ENCODE measurements at regions not wholly inside any gene's neighbourhood (a gene's known extent, or its start where the extent isn't known, plus 50 kb on each side); places are given as distances from the start of the nearest gene placed in this dataset.
"Not testable (repeated sequence)": the region's sequence is repeated elsewhere in the genome, so short reads cannot be mapped to it uniquely, and the experiment has no call there.

DNA sequence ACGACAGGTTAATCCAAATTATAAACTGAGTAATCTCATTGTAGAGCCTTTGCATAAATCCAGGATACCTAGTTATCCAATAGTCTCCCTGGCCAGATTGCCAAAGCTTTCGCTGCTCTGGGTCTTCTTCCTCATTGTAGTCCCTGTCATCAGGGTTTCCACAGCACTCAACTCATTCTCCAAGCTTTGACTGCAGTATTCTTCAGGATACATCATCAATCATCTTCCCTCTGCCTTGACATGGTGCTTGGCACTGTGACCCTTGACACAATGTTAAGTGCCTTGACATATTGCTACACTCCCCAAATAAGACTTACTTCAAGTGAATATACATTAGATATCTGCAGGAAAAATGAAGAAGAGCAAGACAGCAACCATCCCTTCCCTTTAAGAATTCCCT is 60.1 kb upstream of the RESF1 start:
- DNase-seq (no peak), ATAC-seq (no peak)
- no peaks in the 10 kb centered on the region for H3K79me2 ChIP-seq (ENCODE audit: low read length)
- H4K20me1 ChIP-seq (ENCODE audit: low read length), result no peaks in the 10 kb centered on the region
- ChIA-PET POLR2A (ENCODE audit: unreplicated experiment) (no interaction called here), CTCF (no interaction called here)
- intact Hi-C loops (cut with micrococcal nuclease), result no loop called here
- H3K9me2 ChIP-seq (replicated peaks; ENCODE audit: low read length), result no peaks in the 10 kb centered on the region
- no peak overlapping the region for H2AFZ ChIP-seq (ENCODE audit: low read length)
- H3K9me3 ChIP-seq (ENCODE audit: low read length), result no peaks in the 10 kb centered on the region
- no peak overlapping the region for H3K4me3 ChIP-seq (ENCODE audit: low read length)
- TF ChIP-seq EZH2 (IDR thresholded peaks at IDR 0.05; ENCODE audit: low read length, unreplicated experiment), result no peak
- TF ChIP-seq EZH2phosphoT487 (IDR thresholded peaks at IDR 0.05; ENCODE audit: borderline replicate concordance, low read length), result no peak
- TF ChIP-seq, protein P1, sequence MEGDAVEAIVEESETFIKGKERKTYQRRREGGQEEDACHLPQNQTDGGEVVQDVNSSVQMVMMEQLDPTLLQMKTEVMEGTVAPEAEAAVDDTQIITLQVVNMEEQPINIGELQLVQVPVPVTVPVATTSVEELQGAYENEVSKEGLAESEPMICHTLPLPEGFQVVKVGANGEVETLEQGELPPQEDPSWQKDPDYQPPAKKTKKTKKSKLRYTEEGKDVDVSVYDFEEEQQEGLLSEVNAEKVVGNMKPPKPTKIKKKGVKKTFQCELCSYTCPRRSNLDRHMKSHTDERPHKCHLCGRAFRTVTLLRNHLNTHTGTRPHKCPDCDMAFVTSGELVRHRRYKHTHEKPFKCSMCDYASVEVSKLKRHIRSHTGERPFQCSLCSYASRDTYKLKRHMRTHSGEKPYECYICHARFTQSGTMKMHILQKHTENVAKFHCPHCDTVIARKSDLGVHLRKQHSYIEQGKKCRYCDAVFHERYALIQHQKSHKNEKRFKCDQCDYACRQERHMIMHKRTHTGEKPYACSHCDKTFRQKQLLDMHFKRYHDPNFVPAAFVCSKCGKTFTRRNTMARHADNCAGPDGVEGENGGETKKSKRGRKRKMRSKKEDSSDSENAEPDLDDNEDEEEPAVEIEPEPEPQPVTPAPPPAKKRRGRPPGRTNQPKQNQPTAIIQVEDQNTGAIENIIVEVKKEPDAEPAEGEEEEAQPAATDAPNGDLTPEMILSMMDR (conservative IDR thresholded peaks at IDR 0.05; ENCODE audit: low read depth, low read length), result no peak
- no peak overlapping the region for H3K4me2 ChIP-seq (ENCODE audit: low read length)
- no peaks in the 10 kb centered on the region for H3F3A ChIP-seq (ENCODE audit: low read length, unreplicated experiment)
- H3K27ac ChIP-seq (ENCODE audit: low read length), result no peak overlapping the region
- no peak overlapping the region for H3K9ac ChIP-seq (ENCODE audit: low read length)
- H3K4me1 ChIP-seq (ENCODE audit: insufficient read depth, low read length), result no peaks in the 10 kb centered on the region
- no TSS peak for BruUV-seq (replicated peaks)
- no peaks in the 10 kb centered on the region for H3K27me3 ChIP-seq (ENCODE audit: low read length)
- H3K36me3 ChIP-seq (ENCODE audit: low read depth, low read length), result no peaks in the 10 kb centered on the region

DNA sequence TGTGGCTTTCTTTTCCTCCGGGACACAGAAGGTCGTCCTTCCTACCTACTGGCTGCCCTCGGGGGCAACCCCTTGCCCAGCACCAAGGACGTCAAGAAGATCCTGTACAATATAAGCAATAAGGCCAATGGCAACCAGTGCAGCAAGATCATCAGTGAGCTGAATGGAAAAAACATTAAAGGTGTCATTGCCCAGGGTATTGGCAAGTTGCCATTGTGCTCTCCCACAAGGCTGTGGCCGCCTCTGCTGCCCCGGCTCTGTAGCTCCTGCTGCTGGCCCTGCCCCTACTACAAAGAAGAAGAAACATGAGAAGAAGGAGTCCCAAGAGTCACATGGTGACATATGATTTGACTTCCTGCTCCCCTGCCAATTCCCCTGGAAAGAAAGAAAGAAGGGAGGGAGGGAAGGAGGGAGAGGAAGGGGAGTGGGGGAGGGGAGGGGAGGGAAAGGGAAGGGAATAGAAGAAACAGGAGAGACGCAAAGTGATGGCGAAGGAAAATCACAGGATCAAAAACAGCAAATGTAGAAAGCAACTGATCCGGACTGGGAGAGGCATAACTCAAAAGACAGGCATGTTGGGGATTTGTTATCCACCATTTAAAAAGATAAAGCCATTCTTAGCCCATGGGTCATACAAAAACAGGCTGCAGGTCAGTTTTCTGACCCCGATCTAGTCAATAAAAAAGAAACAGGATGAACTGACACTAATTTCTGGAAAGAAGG is 61.3 kb upstream of the RESF1 start:
- Histone ChIP-seq H3K79me2 (ENCODE audit: low read length) (no peaks in the 10 kb centered on the region), H3F3A (ENCODE audit: low read length, unreplicated experiment) (no peaks in the 10 kb centered on the region), H3K9me3 (ENCODE audit: low read length) (no peaks in the 10 kb centered on the region), H3K27me3 (ENCODE audit: low read length) (no peaks in the 10 kb centered on the region), H3K9ac (ENCODE audit: low read length) (no peak overlapping the region), H3K9me2 (replicated peaks; ENCODE audit: low read length) (no peaks in the 10 kb centered on the region), H3K36me3 (ENCODE audit: low read depth, low read length) (no peaks in the 10 kb centered on the region), H3K4me3 (ENCODE audit: low read length) (no peak overlapping the region), H3K4me1 (ENCODE audit: insufficient read depth, low read length) (no peaks in the 10 kb centered on the region), H4K20me1 (ENCODE audit: low read length) (no peaks in the 10 kb centered on the region), H3K27ac (ENCODE audit: low read length) (no peak overlapping the region), H2AFZ (ENCODE audit: low read length) (no peak overlapping the region), H3K4me2 (ENCODE audit: low read length) (no peak overlapping the region)
- ChIA-PET CTCF (interaction anchor here (0.7 kb wide), 1 partner anchor 169 kb away, joined by 4 read pairs; the partner anchor contains the start of gene AMN1), POLR2A (ENCODE audit: unreplicated experiment) (no interaction called here)
- DNase-seq (no peak), ATAC-seq (no peak)
- BruUV-seq (replicated peaks), result no TSS peak
- TF ChIP-seq, protein P1 (conservative IDR thresholded peaks at IDR 0.05; ENCODE audit: low read depth, low read length), result no peak
- TF ChIP-seq EZH2 (IDR thresholded peaks at IDR 0.05; ENCODE audit: low read length, unreplicated experiment) (no peak), EZH2phosphoT487 (IDR thresholded peaks at IDR 0.05; ENCODE audit: borderline replicate concordance, low read length) (no peak)
- intact Hi-C loops (cut with micrococcal nuclease), result no loop called here

DNA sequence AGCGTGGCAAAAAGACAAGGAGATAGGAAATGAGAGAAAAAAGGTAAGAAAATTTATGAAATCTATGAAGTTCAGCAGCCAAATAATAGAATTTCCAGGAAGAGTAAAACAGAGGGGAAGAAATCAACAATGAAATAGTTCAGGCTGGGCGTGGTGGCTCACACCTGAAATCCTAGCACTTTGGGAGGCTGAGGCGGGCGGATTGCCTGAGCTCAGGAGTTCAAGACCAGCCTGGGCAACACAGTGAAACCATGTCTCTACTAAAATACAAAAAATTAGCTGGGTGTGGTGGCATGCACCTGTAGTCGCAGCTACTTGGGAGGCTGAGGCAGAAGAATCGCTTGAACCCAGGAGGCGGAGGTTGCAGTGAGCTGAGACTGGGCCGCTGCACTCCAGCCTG is 62.1 kb upstream of the RESF1 start:
- POLR2A ChIA-PET (ENCODE audit: unreplicated experiment), result interaction anchor here (0.8 kb wide), 1 partner anchor 47 kb away, joined by 3 read pairs; no protein-coding TSS in a partner anchor
- H3K4me3 ChIP-seq (ENCODE audit: low read length); H3K27me3 ChIP-seq (ENCODE audit: low read length); H3K9ac ChIP-seq (ENCODE audit: low read length); H3K79me2 ChIP-seq (ENCODE audit: low read length); H2AFZ ChIP-seq (ENCODE audit: low read length); H3K4me1 ChIP-seq (ENCODE audit: insufficient read depth, low read length); DNase-seq; H3K36me3 ChIP-seq (ENCODE audit: low read depth, low read length); H4K20me1 ChIP-seq (ENCODE audit: low read length); ATAC-seq; BruUV-seq (replicated peaks); H3K4me2 ChIP-seq (ENCODE audit: low read length); CTCF ChIA-PET; H3K9me2 ChIP-seq (replicated peaks; ENCODE audit: low read length); intact Hi-C loops (cut with micrococcal nuclease); H3F3A ChIP-seq (ENCODE audit: low read length, unreplicated experiment); H3K9me3 ChIP-seq (ENCODE audit: low read length); H3K27ac ChIP-seq (ENCODE audit: low read length): not testable (repeated sequence)

All from PC-3 (cell line).